ENCODE measurements at regions not wholly inside any gene's neighbourhood (a gene's known extent, or its start where the extent isn't known, plus 50 kb on each side); places are given as distances from the start of the nearest gene placed in this dataset.

DNA sequence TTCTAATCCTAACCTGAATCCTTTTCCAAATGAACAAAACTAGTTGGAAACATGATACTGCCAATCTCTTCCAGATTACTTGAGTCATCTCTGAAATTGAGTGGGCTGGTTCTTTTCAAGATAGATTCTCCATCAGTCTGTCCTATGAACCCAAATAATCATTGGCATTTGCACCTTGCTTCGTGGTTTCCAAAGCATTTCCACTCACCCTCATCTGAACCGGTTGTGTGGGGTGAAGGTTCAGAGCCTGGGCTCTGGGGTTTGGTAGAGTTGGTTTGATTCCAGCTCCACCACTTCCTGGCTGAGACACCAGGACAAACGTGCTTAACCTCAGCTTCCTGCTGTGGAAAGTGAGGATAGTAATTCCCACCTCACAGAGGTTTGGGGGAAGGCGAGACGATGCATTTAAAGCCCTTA lies 206.4 kb upstream of the E2F8 start:
- no peaks in the 10 kb centered on the region for H3K27me3 ChIP-seq (ENCODE audit: insufficient read depth, poor library complexity, severe bottlenecking)

DNA sequence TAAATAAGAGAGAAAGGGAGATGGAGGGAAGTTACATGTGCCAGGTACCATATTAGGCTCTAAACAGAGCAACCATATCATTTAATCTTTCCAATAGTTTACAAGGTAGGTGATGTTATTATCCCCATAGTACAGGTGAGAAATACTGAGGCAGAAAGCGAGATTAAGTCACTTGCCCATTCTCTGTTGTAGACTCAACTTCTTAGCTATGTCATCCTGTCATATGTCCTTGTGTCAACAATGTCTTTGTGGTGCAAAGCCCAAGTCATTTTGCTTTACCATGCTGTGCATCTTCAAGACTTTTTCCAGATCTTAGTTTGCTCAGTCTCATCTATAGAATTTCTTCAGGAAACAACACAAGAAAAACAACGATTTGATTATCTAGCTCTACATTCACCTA lies 205.0 kb upstream of the E2F8 start:
- Histone ChIP-seq H3K27ac (replicated peaks) (no peak overlapping the region), H3K27me3 (ENCODE audit: insufficient read depth, poor library complexity, severe bottlenecking) (no peaks in the 10 kb centered on the region), H3K4me3 (replicated peaks; ENCODE audit: insufficient read depth, low read length) (no peak overlapping the region)
- DNase-seq (ENCODE audit: low read depth in 1 of 2, low spot score in 1 of 2): no peak
- no peak for TF ChIP-seq GABPA (IDR thresholded peaks at IDR 0.05; ENCODE audit: low read depth)
- TF ChIP-seq, protein P1, sequence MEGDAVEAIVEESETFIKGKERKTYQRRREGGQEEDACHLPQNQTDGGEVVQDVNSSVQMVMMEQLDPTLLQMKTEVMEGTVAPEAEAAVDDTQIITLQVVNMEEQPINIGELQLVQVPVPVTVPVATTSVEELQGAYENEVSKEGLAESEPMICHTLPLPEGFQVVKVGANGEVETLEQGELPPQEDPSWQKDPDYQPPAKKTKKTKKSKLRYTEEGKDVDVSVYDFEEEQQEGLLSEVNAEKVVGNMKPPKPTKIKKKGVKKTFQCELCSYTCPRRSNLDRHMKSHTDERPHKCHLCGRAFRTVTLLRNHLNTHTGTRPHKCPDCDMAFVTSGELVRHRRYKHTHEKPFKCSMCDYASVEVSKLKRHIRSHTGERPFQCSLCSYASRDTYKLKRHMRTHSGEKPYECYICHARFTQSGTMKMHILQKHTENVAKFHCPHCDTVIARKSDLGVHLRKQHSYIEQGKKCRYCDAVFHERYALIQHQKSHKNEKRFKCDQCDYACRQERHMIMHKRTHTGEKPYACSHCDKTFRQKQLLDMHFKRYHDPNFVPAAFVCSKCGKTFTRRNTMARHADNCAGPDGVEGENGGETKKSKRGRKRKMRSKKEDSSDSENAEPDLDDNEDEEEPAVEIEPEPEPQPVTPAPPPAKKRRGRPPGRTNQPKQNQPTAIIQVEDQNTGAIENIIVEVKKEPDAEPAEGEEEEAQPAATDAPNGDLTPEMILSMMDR (IDR thresholded peaks at IDR 0.05; ENCODE audit: insufficient read depth, low read length): no peak
- TF ChIP-seq SPI1 (IDR thresholded peaks at IDR 0.05; ENCODE audit: borderline replicate concordance, low read depth): no peak
- TF ChIP-seq, protein P2, sequence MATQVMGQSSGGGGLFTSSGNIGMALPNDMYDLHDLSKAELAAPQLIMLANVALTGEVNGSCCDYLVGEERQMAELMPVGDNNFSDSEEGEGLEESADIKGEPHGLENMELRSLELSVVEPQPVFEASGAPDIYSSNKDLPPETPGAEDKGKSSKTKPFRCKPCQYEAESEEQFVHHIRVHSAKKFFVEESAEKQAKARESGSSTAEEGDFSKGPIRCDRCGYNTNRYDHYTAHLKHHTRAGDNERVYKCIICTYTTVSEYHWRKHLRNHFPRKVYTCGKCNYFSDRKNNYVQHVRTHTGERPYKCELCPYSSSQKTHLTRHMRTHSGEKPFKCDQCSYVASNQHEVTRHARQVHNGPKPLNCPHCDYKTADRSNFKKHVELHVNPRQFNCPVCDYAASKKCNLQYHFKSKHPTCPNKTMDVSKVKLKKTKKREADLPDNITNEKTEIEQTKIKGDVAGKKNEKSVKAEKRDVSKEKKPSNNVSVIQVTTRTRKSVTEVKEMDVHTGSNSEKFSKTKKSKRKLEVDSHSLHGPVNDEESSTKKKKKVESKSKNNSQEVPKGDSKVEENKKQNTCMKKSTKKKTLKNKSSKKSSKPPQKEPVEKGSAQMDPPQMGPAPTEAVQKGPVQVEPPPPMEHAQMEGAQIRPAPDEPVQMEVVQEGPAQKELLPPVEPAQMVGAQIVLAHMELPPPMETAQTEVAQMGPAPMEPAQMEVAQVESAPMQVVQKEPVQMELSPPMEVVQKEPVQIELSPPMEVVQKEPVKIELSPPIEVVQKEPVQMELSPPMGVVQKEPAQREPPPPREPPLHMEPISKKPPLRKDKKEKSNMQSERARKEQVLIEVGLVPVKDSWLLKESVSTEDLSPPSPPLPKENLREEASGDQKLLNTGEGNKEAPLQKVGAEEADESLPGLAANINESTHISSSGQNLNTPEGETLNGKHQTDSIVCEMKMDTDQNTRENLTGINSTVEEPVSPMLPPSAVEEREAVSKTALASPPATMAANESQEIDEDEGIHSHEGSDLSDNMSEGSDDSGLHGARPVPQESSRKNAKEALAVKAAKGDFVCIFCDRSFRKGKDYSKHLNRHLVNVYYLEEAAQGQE (IDR thresholded peaks at IDR 0.05; ENCODE audit: insufficient replicate concordance, low read depth): no peak
- no peak for TF ChIP-seq POLR2AphosphoS5 (IDR thresholded peaks at IDR 0.05; ENCODE audit: low read depth)

More for the DNA sequence above, 206.4 kb upstream of the E2F8 start:
- DNase-seq (ENCODE audit: low read depth in 1 of 2, low spot score in 1 of 2): no peak
- TF ChIP-seq SPI1 (IDR thresholded peaks at IDR 0.05; ENCODE audit: borderline replicate concordance, low read depth): no peak
- TF ChIP-seq POLR2AphosphoS5 (IDR thresholded peaks at IDR 0.05; ENCODE audit: low read depth): no peak
- H3K27ac ChIP-seq (replicated peaks): no peak overlapping the region
- no peak overlapping the region for H3K4me3 ChIP-seq (replicated peaks; ENCODE audit: insufficient read depth, low read length)

DNA sequence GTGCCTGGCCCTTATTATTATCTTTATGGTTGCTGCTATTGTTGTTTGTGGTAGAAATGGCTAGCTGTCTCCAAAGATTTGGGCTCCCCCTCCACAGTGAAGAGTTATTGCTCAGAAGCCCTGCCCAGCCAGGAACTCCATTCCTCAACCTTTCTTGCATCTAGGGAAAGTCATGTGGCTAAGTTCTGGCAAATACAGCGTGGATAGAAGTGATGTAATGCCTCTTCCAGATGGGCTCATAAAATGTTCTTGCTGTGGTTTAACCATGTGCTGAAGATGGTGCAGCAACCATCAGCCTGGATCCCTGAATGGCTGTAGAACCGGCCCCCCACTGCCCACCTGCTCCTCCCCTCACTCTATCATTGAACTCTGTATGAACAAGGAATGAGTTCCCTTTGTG lies 203.5 kb upstream of the E2F8 start:
- Histone ChIP-seq H3K27me3 (ENCODE audit: insufficient read depth, poor library complexity, severe bottlenecking) (no peaks in the 10 kb centered on the region), H3K4me3 (replicated peaks; ENCODE audit: insufficient read depth, low read length) (no peak overlapping the region), H3K27ac (replicated peaks) (no peak overlapping the region)
- TF ChIP-seq, protein P2 (IDR thresholded peaks at IDR 0.05; ENCODE audit: insufficient replicate concordance, low read depth): no peak
- TF ChIP-seq SPI1 (IDR thresholded peaks at IDR 0.05; ENCODE audit: borderline replicate concordance, low read depth): no peak
- TF ChIP-seq POLR2AphosphoS5 (IDR thresholded peaks at IDR 0.05; ENCODE audit: low read depth): no peak
- TF ChIP-seq, protein P1 (IDR thresholded peaks at IDR 0.05; ENCODE audit: insufficient read depth, low read length): no peak
- no peak for DNase-seq (ENCODE audit: low read depth in 1 of 2, low spot score in 1 of 2)

DNA sequence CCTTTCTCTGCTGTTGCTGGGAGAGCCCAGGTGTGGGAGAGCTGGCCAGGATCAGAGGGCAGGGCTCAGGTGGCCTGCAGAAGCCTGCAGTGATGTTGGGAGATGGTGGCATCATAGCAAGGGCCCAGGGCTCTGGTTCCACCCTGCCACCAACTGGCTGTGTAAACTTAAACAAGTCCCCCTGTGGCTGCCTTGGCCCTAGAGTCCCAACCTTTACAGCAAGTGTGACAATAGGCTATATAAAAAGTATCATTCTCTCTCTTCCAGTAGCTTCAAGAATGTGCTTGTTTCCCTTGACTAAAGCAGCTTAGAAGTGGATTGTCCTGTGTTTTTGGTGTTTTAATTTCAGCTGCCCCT lies 201.8 kb upstream of the E2F8 start:
- DNase-seq (ENCODE audit: low read depth in 1 of 2, low spot score in 1 of 2): no peak
- Histone ChIP-seq H3K4me3 (replicated peaks; ENCODE audit: insufficient read depth, low read length) (no peak overlapping the region), H3K27ac (replicated peaks) (no peak overlapping the region), H3K27me3 (ENCODE audit: insufficient read depth, poor library complexity, severe bottlenecking) (no peaks in the 10 kb centered on the region)
- TF ChIP-seq POLR2AphosphoS5 (IDR thresholded peaks at IDR 0.05; ENCODE audit: low read depth) (no peak), SPI1 (IDR thresholded peaks at IDR 0.05; ENCODE audit: borderline replicate concordance, low read depth) (no peak), GABPA (IDR thresholded peaks at IDR 0.05; ENCODE audit: low read depth) (no peak)
- TF ChIP-seq, protein P2 (IDR thresholded peaks at IDR 0.05; ENCODE audit: insufficient replicate concordance, low read depth): no peak
- TF ChIP-seq, protein P1 (IDR thresholded peaks at IDR 0.05; ENCODE audit: insufficient read depth, low read length): no peak

Data from HL-60 (cell line).